ENCODE measurements at regions not wholly inside any gene's neighbourhood (a gene's known extent, or its start where the extent isn't known, plus 50 kb on each side); places are given as distances from the start of the nearest gene placed in this dataset.
"Not testable (repeated sequence)": the region's sequence is repeated elsewhere in the genome, so short reads cannot be mapped to it uniquely, and the experiment has no call there.

DNA sequence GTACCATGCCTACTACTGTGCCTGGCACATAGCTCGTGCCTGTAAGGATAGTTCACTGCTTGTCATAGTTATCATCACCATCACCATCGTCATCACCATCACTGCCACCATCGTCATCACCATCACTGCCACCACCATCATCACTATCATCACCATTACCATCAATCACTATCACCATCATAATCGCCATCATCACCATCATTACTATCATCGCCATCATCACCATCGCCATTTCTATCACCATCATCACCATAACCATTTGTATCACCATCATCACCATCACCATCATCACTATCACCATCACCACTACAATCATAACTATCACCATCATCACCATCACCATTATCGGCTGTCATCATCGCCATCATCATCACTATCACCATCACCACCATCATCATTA is 107.1 kb downstream of the TUBA3C start:
- no peak overlapping the region for H3K27ac ChIP-seq (ENCODE audit: low read depth in 2 of 2, low read length in 2 of 2)
- H3K4me3 ChIP-seq (ENCODE audit: low read length in 3 of 3), result no peak overlapping the region
- peaks cover 0 to 4% (median 3%) of the 10 kb centered on the region in 3 donors for H3K9me3 ChIP-seq (ENCODE audit: control insufficient read depth in 2 of 3, insufficient read depth in 1 of 3, low read length in 3 of 3)
- no peaks in the 10 kb centered on the region for H3K4me1 ChIP-seq (ENCODE audit: control insufficient read depth in 2 of 3, insufficient read depth in 2 of 3, low read depth in 1 of 3, low read length in 3 of 3)
- H3K9ac ChIP-seq (ENCODE audit: low read length in 3 of 3), result no peak overlapping the region
- no peak for TF ChIP-seq CTCF (IDR thresholded peaks at IDR 0.05; ENCODE audit: borderline replicate concordance, extremely low read depth, insufficient read depth)
- no peak for FAIRE-seq
- no peaks in the 10 kb centered on the region for H3K36me3 ChIP-seq (ENCODE audit: control insufficient read depth in 2 of 3, insufficient read depth in 3 of 3, low read length in 3 of 3)
- no peak for DNase-seq
- intact Hi-C loops (cut with DNase I), result no loop called here
- no peaks in the 10 kb centered on the region for H3K27me3 ChIP-seq (ENCODE audit: control insufficient read depth, insufficient read depth, low read length)

GRCh38 chr13:19074106-19074505 is 107.5 kb downstream of the TUBA3C start:
- H3K27me3 ChIP-seq (ENCODE audit: control insufficient read depth, insufficient read depth, low read length); FAIRE-seq; H3K9me3 ChIP-seq (ENCODE audit: control insufficient read depth in 2 of 3, insufficient read depth in 1 of 3, low read length in 3 of 3); H3K36me3 ChIP-seq (ENCODE audit: control insufficient read depth in 2 of 3, insufficient read depth in 3 of 3, low read length in 3 of 3); H3K4me3 ChIP-seq (ENCODE audit: low read length in 3 of 3); DNase-seq; intact Hi-C loops (cut with DNase I); H3K4me1 ChIP-seq (ENCODE audit: control insufficient read depth in 2 of 3, insufficient read depth in 2 of 3, low read depth in 1 of 3, low read length in 3 of 3); H3K27ac ChIP-seq (ENCODE audit: low read depth in 2 of 2, low read length in 2 of 2); H3K9ac ChIP-seq (ENCODE audit: low read length in 3 of 3): not testable (repeated sequence)

DNA sequence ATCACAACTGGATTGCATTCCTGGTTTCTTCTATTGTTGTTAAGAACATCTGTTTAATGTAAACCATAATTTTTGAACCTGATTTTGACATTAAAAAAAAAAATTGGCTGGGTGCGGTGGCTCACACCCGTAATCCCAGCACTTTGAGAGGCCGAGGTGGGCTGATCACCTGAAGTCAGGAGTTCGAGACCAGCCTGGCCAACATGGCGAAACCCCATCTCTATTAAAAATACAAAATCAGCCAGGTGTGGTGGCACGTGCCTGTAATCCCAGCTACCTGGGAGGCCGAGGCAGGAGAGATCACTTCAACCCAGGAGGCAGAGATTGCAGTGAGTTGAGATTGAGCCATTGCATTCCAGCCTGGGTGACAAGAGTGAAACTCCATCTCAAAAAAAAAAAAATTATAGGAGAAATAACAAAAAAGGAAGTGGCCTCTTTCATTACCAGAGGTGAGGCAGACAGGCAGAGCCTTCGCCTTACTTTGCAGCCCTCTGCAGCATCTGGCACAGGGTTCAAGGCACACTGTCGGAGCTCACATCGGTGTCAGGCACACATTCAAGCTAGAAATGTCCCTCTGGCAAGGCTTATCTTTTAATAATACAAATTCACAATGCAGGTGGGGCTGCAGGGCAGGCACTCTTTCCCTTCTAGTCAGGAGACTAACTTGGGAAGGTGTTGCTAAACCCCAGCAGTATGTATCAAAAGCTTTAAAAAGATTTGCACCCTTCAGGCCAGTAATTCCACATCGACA is 108.5 kb downstream of the TUBA3C start:
- H3K4me3 ChIP-seq (ENCODE audit: low read length in 3 of 3); FAIRE-seq; H3K36me3 ChIP-seq (ENCODE audit: control insufficient read depth in 2 of 3, insufficient read depth in 3 of 3, low read length in 3 of 3); H3K27ac ChIP-seq (ENCODE audit: low read depth in 2 of 2, low read length in 2 of 2); DNase-seq; H3K27me3 ChIP-seq (ENCODE audit: control insufficient read depth, insufficient read depth, low read length); H3K9ac ChIP-seq (ENCODE audit: low read length in 3 of 3); intact Hi-C loops (cut with DNase I); H3K4me1 ChIP-seq (ENCODE audit: control insufficient read depth in 2 of 3, insufficient read depth in 2 of 3, low read depth in 1 of 3, low read length in 3 of 3); H3K9me3 ChIP-seq (ENCODE audit: control insufficient read depth in 2 of 3, insufficient read depth in 1 of 3, low read length in 3 of 3): not testable (repeated sequence)

- intact Hi-C loops (cut with DNase I), result no loop called here
- FAIRE-seq (no peak), DNase-seq (no peak)
- Histone ChIP-seq H3K4me3 (ENCODE audit: low read length in 3 of 3) (no peak overlapping the region), H3K9me3 (ENCODE audit: control insufficient read depth in 2 of 3, insufficient read depth in 1 of 3, low read length in 3 of 3) (peaks cover 0 to 10% (median 0%) of the 10 kb centered on the region in 3 donors), H3K4me1 (ENCODE audit: control insufficient read depth in 2 of 3, insufficient read depth in 2 of 3, low read depth in 1 of 3, low read length in 3 of 3) (no peaks in the 10 kb centered on the region), H3K27me3 (ENCODE audit: control insufficient read depth, insufficient read depth, low read length) (no peaks in the 10 kb centered on the region), H3K36me3 (ENCODE audit: control insufficient read depth in 2 of 3, insufficient read depth in 3 of 3, low read length in 3 of 3) (no peaks in the 10 kb centered on the region), H3K9ac (ENCODE audit: low read length in 3 of 3) (no peak overlapping the region), H3K27ac (ENCODE audit: low read depth in 2 of 2, low read length in 2 of 2) (no peak overlapping the region)
- TF ChIP-seq CTCF (IDR thresholded peaks at IDR 0.05; ENCODE audit: borderline replicate concordance, extremely low read depth, insufficient read depth), result no peak
These were observed 109.1 kb downstream of the TUBA3C start for GRCh38 chr13:19072543-19072942.
